ENCODE measurements at regions not wholly inside any gene's neighbourhood (a gene's known extent, or its start where the extent isn't known, plus 50 kb on each side); places are given as distances from the start of the nearest gene placed in this dataset.

DNA sequence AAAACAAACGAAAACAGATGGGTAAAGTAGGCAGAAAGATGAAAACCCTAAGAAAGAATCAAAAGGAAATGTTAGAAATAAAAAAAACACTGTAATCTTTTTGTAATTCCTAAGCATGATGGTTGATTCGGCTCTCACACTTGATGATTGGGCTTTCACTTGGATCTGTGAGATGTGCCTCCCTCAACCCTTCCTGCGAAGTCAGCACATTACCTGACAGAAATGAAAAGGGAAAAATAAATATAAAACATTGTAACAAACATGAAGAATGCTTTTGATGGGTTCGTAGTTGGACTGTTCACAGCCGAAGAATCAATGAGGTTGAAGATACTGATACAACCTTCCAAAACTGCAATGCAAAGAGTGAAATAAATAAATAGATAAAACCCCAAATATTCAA lies 99.8 kb downstream of the AKR1D1 start:
- TF ChIP-seq, protein P1, sequence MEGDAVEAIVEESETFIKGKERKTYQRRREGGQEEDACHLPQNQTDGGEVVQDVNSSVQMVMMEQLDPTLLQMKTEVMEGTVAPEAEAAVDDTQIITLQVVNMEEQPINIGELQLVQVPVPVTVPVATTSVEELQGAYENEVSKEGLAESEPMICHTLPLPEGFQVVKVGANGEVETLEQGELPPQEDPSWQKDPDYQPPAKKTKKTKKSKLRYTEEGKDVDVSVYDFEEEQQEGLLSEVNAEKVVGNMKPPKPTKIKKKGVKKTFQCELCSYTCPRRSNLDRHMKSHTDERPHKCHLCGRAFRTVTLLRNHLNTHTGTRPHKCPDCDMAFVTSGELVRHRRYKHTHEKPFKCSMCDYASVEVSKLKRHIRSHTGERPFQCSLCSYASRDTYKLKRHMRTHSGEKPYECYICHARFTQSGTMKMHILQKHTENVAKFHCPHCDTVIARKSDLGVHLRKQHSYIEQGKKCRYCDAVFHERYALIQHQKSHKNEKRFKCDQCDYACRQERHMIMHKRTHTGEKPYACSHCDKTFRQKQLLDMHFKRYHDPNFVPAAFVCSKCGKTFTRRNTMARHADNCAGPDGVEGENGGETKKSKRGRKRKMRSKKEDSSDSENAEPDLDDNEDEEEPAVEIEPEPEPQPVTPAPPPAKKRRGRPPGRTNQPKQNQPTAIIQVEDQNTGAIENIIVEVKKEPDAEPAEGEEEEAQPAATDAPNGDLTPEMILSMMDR (IDR thresholded peaks at IDR 0.05): no peak
- TF ChIP-seq POLR2A (IDR thresholded peaks at IDR 0.05): no peak

All from esophagus squamous epithelium (tissue), 4 donors.